HG03432 (cell line): ENCODE measurements at regions not wholly inside any gene's neighbourhood (a gene's known extent, or its start where the extent isn't known, plus 50 kb on each side); places are given as distances from the start of the nearest gene placed in this dataset.
"Not testable (repeated sequence)": the region's sequence is repeated elsewhere in the genome, so short reads cannot be mapped to it uniquely, and the experiment has no call there.

Source experiments
- ATAC-seq: cut with Tn5 transposase; IDR thresholded peaks from one replicate; pipeline ENCODE4 v1.9.1; 2021; ENCODE audit warnings: mild to moderate bottlenecking, moderate library complexity; ENCODE audit not compliant: unreplicated experiment

GRCh38 chr4:158122501-158122900 is 50.3 kb downstream of the GASK1B start:
- ATAC-seq, result no peak

GRCh38 chr4:158121161-158121579 is 51.7 kb downstream of the GASK1B start:
- no peak for ATAC-seq

GRCh38 chr4:158120645-158121151 is 52.1 kb downstream of the GASK1B start:
- ATAC-seq, result peak; percentile 62

GRCh38 chr4:158112611-158113010 is 60.2 kb downstream of the GASK1B start:
- no peak for ATAC-seq

- ATAC-seq, result no peak
Observed at GRCh38 chr4:158111241-158111640, 61.6 kb downstream of the GASK1B start.

GRCh38 chr4:158102904-158103303 is 69.9 kb downstream of the GASK1B start:
- no peak for ATAC-seq

- no peak for ATAC-seq
Observed at GRCh38 chr4:158099686-158100085, 73.1 kb downstream of the GASK1B start.

- no peak for ATAC-seq
Observed at GRCh38 chr4:158098802-158099201, 74.0 kb downstream of the GASK1B start.

GRCh38 chr4:158094413-158095134 is 78.3 kb downstream of the GASK1B start:
- no peak for ATAC-seq

- ATAC-seq, result no peak
Observed at GRCh38 chr4:158090323-158090722, 82.5 kb downstream of the GASK1B start.

- ATAC-seq, result not testable (repeated sequence)
Observed at GRCh38 chr4:158089897-158090296, 82.9 kb downstream of the GASK1B start.

GRCh38 chr4:158080354-158080753 is 92.5 kb downstream of the GASK1B start:
- ATAC-seq, result no peak

- no peak for ATAC-seq
Observed at GRCh38 chr4:158079661-158080060, 93.2 kb downstream of the GASK1B start.

GRCh38 chr4:158077835-158078234 is 95.0 kb downstream of the GASK1B start:
- no peak for ATAC-seq

- ATAC-seq, result no peak
Observed at GRCh38 chr4:158074851-158075250, 98.0 kb downstream of the GASK1B start.

- ATAC-seq, result no peak
Observed at GRCh38 chr4:158071931-158072330, 100.9 kb downstream of the GASK1B start.

- no peak for ATAC-seq
Observed at GRCh38 chr4:158068068-158068467, 104.8 kb downstream of the GASK1B start.

- ATAC-seq, result no peak
Observed at GRCh38 chr4:158067646-158068045, 105.2 kb downstream of the GASK1B start.

GRCh38 chr4:158065603-158066002 is 107.2 kb downstream of the GASK1B start:
- no peak for ATAC-seq

GRCh38 chr4:158065176-158065575 is 107.6 kb downstream of the GASK1B start:
- no peak for ATAC-seq

- ATAC-seq, result no peak
Observed at GRCh38 chr4:158056689-158057245, 116.1 kb downstream of the GASK1B start.

GRCh38 chr4:158055668-158056067 is 117.2 kb downstream of the GASK1B start:
- ATAC-seq, result no peak
